GM19438 (cell line): ENCODE measurements at regions not wholly inside any gene's neighbourhood (a gene's known extent, or its start where the extent isn't known, plus 50 kb on each side); places are given as distances from the start of the nearest gene placed in this dataset.
"Not testable (repeated sequence)": the region's sequence is repeated elsewhere in the genome, so short reads cannot be mapped to it uniquely, and the experiment has no call there.

ENCODE experiments used
- ATAC-seq: cut with Tn5 transposase; IDR thresholded peaks from one replicate; pipeline ENCODE4 v1.9.1; 2021; ENCODE audit warnings: low read depth; ENCODE audit not compliant: unreplicated experiment

DNA sequence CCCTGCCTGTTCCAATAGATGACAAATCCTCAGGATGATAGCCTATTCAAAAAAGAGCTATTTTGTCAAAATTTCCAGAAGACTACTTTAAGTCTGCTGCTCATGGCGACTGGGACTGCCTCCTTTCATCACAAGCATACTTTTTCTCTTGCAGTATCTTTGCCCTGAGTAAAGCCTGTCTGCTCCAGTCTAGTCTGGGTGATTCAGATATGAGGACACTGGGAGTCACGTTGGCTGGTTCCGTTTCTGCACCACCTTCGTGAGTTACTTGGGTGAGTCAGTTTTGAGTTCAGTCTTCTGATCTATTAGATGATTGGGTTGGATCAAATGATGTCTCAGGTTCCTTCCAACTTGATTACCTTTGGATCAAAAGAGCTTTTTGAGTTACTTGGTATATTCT, 301.3 kb upstream of the STXBP6 start:
- no peak for ATAC-seq

DNA sequence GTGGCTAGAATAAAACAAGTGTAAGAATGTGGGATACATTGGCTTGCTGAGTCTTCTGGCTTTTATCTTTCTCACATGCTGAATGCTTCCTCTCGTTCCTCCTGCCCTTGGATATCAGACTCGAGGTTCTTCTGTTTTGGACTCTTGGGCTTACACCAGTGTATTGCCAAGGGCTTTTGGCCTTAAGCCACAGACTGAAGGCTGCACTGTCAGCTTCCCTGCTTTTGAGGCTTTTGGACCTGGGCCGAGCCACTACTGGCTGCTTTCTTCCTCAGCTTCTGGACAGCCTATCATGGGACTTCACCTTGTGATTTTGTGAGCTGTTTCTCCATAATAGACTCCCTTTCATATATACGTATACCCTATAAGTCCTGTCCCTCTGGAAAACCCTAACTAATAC, 300.9 kb upstream of the STXBP6 start:
- ATAC-seq: no peak

- no peak for ATAC-seq
Measured at GRCh38 chr14:25350021-25350420, 300.1 kb upstream of the STXBP6 start.

DNA sequence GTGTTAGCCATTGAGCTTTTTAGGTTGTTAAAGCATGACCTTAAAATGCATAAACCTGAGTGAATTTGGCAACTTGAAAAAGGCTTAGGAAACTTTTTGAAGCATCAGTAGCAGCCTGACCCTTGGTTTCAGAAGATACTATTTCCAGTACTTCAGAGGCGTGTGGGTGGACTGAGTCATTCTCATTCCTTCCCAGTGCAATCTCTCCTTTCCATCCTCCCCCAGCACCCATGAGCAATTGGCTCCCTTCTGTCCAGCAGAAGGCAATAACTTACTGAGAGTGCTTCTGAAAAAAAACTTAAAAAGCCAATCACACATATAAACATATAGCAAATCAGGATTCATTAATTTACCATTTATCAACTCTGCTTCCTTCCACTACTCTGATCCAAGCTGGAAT, 299.3 kb upstream of the STXBP6 start:
- no peak for ATAC-seq

GRCh38 chr14:25340882-25341281, 290.9 kb upstream of the STXBP6 start:
- no peak for ATAC-seq

- ATAC-seq: no peak
Measured at GRCh38 chr14:25322784-25323183, 272.8 kb upstream of the STXBP6 start.

- ATAC-seq: not testable (repeated sequence)
Measured at GRCh38 chr14:25316007-25316406, 266.1 kb upstream of the STXBP6 start.

GRCh38 chr14:25308244-25308643, 258.3 kb upstream of the STXBP6 start:
- ATAC-seq: no peak

DNA sequence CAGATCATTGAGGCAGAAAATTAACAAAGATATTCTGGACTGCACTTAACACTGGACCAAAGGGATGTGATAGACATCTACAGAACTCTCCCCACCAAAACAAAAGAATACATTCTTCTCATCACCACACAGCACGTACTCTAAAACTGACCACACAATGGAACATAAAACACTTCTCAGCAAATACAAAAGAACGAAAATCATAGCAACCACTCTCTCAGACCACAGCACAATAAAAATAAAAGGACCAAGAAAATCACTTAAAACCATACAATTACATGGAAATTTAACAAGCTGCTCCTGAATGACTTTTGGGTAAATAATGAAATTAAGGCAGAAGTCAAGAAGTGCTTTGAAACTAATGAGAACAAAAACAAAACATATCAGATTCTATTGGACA, 254.0 kb upstream of the STXBP6 start:
- no peak for ATAC-seq

DNA sequence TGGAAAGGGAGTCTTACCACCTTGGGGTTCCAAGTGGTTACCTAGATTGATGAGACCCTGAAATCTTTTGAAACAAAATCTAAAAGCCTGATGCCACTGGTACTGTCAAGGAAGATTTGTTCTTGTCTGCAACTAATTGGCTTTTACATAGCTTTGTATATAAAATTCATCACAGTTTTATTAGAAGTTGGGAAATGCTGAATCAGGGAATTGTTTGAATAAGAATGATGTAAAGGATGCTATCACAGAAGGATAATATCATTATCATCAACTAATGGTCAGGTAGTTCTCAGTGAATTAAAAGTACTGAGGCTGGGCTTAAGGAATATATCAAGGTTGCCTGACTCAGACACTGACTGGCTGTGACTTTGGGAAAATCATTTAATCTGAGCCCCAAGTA, 248.3 kb upstream of the STXBP6 start:
- ATAC-seq: no peak

DNA sequence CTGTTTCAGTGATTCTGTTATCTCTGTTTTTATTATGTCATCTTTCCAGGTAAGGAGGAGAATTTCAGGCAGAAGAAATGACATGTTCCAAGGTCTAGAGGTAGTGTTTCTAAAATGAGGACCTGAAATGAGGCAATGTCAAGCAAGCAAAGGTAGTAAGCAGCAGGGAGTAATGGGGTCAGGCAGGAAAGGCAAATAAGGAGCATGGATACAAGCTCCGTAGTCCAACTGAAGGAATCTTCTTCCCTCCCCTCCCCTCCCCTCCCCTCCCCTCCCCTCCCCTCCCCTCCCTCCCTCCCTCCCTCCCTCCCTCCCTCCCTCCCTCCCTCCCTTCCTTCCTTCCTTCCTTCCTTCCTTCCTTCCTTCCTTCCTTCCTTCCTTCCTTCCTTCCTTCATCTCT, 240.2 kb upstream of the STXBP6 start:
- not testable (repeated sequence) for ATAC-seq

DNA sequence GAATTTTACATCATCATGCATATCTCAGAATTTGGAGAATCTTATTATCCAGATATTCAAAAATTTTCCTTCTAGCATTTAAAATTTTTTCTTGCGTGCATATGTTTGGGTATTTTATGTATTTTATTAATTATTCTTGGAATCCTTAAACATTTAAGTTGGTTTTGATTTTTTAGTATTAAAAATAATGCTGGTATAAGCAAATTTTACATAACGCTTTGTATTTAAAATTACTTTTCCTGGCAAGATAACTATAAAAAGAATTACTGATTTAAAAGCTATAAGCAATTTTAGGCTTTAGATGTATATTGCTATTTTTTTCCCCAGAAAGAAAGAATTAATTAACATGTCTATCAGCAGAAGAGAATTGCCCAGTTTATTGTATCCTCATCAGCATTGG, 224.6 kb upstream of the STXBP6 start:
- no peak for ATAC-seq

- ATAC-seq: no peak
Measured at GRCh38 chr14:25267186-25267585, 217.2 kb upstream of the STXBP6 start.

DNA sequence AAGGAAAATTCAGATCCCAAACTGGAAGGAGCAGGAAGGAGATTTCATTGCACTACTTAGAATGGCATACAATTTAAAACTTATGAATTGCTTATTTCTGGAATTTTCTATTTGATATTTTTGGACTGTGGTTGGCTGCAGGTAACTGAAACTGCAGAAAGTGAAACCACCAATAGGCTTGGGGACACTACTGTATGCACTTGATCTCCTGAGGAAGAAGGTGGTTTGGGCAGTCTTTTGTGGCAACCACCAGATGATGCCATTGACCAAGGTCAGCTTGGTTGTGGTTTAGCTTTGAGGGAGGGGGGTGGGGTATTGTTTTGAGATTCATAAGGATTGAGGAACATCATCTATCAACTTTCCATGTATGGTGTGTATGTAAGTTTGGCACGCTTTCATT, 209.5 kb upstream of the STXBP6 start:
- ATAC-seq: no peak

DNA sequence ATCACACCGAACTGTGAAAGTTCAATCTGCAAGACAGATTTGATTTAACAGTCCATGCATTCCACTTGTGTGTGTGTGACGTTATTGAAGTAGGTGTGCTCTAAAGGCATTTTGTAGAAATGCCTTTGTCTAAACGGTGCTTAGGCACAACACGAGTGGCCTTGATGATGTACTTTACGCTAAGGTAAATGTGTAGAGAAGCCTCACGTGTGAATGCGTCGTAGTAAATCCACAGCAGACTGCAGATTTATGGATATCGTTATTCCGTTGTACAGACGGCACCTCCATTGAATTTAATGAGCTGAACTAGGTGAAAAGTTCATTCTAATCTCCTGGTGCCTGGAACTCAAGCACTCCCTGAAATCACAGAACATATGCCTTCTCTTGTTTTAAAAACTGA, 202.8 kb upstream of the STXBP6 start:
- ATAC-seq: no peak

DNA sequence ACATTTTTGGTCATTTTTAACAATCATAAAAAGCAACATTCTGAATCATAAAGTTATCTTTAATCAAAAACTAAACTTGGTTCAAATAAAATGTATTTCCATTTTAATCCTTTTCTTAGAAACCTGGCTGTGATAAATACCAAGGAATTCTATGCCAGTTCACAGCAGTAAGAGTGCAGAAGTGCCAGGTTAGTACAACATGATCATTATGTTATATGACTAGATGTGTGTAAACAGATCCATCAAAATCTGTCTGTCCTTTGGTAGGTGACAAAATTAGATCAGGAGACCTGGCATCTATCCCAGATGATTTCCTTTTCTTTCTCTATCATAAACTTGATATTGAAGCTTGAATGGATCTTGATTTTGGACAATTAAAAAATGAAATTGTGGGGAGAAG, 200.6 kb upstream of the STXBP6 start:
- no peak for ATAC-seq

DNA sequence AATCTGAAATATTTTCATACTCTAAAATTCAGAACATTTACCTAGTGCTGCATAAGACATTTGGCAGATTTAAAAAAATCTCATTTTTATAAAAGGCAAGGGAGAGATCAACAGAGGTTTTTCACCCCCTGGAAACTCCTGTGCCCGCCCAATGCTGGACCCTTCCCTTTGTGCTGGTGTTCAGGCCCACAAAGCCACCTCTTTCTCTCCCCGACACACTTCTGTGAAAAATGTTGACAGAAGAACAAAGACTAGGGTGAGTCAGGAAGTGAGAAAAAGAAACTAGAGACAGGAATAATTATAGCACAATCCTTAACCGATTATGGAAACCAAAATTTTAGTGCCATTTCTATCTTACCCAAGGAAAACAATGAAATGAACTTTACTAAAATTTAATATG, 197.7 kb upstream of the STXBP6 start:
- no peak for ATAC-seq

DNA sequence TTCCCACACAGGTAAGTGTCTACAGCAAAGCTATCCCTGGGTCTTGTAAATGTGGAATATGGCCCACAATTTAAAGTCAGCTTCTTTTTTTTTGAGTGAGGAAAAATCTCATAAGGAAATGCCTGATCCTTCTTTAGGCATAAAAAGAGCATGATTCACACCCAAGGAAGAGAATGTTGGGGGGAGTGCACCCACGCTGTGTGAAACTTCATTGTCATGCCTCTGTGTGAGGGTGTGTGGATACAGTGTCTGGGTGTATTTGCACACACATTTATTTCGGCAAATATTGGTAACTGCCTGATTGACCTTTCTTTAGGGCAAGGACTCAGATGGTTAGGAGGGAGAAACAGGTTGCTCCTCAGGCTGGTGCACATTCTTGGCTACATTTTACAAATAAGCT, 196.8 kb upstream of the STXBP6 start:
- ATAC-seq: no peak

DNA sequence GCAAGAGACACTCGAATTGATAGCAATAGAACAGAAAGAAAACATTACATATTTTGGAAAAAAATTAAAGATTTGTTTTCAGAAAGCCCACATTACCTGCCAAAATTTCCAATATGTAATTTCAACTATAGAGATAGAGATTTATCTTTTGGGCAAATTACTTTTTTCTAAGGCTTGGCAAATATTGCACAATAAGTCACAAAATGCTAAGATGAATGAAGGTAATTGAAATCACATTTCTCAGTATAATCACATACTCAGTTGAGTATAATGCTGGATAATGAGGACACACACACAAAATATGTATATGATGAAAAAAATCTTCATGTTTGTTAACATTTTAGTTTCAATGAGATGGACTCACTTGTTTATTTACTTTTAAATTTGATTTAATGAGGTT, 189.2 kb upstream of the STXBP6 start:
- no peak for ATAC-seq

DNA sequence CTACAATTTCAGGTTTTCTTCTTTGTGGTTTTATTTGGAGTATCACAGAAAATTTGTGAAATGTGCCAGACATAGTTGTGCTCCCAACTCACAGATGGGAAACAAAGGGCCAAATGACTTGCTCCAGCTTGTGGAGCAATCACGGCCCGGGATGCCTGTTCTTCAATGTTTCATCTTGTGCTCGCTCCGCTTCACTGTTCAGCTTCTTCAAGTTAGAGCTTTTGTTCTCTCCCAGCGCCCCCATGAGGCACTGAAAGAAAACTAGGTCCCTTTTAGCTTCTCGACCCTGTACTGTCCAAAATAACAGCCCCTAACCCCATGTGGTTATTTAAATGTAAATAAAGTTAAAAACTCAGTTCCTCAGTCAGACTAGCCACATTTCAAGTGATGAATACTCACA, 187.9 kb upstream of the STXBP6 start:
- ATAC-seq: no peak

GRCh38 chr14:25233613-25234012, 183.7 kb upstream of the STXBP6 start:
- no peak for ATAC-seq

DNA sequence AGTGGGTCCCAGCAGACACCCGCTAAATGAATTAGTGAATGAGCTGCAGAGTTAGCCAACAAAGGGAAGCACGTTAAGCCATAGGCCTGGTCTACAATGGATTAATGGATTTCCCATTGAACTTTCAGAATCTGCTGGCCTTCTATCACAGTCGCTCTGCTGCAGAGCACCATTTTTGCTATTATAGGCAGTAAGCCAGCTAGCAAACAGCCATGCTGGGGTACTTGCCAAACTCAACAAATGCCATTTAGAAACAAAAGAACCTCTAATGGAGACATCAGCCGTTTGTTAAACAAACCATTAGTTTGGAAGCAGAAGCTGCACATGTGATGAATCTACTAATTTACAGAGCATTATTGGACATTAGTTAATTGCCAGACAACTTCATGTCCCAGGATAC, 181.1 kb upstream of the STXBP6 start:
- no peak for ATAC-seq

DNA sequence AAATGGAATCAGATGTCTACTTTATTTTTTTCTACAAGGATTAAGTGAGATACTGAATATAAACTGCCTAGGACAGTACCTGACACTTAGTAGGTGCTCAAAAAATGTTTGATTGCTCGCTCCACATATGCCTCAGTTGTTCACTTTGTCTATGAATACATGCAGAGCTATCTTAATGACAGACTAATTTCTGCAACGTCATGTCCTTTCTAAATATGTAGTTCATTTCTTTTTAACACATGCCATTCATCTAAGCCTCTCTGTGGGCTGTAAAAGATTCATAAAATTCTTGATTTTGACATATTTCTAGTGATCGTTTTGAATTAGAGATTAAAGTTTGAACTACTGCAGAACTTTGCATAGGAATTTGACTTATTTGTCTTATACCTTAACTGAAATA, 176.3 kb upstream of the STXBP6 start:
- ATAC-seq: no peak

DNA sequence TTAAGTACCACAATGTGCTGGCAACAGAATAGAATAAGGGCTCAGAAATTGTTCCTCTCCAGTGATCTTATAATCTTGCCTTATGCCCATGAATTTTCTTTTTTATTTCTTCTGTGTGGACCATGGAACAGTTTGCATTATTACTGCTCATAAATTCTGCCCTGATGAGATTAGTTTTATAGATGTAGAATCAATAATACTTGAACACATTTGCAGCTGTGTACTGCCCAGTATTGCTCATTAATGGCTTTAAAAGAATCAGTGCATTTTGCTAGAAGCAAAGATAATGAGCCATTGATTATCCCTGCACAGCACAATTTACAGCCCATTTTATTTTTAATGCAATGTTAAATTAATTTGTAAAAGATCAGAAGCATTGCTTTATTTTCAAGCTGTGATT, 172.3 kb upstream of the STXBP6 start:
- no peak for ATAC-seq
